Ishikawa (cell line): ENCODE measurements at regions not wholly inside any gene's neighbourhood (a gene's known extent, or its start where the extent isn't known, plus 50 kb on each side); places are given as distances from the start of the nearest gene placed in this dataset.

Experiments used
- CEBPB ChIP-seq: IDR thresholded peaks from 2 replicates; pipeline ENCODE4 v1.6.1; 2012
- EGR1 ChIP-seq: IDR thresholded peaks from 2 replicates; pipeline ENCODE4 v1.6.1; 2012
- EP300 ChIP-seq: IDR thresholded peaks from 2 replicates; pipeline ENCODE4 v1.6.1; 2012; ENCODE audit warnings: borderline replicate concordance
- FOXM1 ChIP-seq: IDR thresholded peaks from 2 replicates; pipeline ENCODE4 v1.6.1; 2012; ENCODE audit warnings: low read depth, borderline replicate concordance
- MAX ChIP-seq: IDR thresholded peaks from 2 replicates; pipeline ENCODE4 v1.6.1; 2012
- NFIC ChIP-seq: IDR thresholded peaks from 2 replicates; pipeline ENCODE4 v1.6.1; 2012
- RAD21 ChIP-seq: IDR thresholded peaks from 2 replicates; pipeline ENCODE4 v1.6.1; 2012; ENCODE audit warnings: low read depth
- REST ChIP-seq: IDR thresholded peaks from 2 replicates; pipeline ENCODE4 v1.6.1; 2012; ENCODE audit warnings: low read depth, mild to moderate bottlenecking
- TAF1 ChIP-seq: IDR thresholded peaks from 2 replicates; pipeline ENCODE4 v1.6.1; 2012; ENCODE audit warnings: low read depth, mild to moderate bottlenecking
- TCF12 ChIP-seq: IDR thresholded peaks from 2 replicates; pipeline ENCODE4 v1.6.1; 2012; ENCODE audit warnings: low read depth
- USF1 ChIP-seq: IDR thresholded peaks from 2 replicates; pipeline ENCODE4 v1.6.1; 2012
- YY1 ChIP-seq: IDR thresholded peaks from 2 replicates; pipeline ENCODE4 v1.6.1; 2012; ENCODE audit warnings: low read depth
- ZBTB7A ChIP-seq: IDR thresholded peaks from 2 replicates; pipeline ENCODE4 v1.6.1; 2012; ENCODE audit warnings: low read depth

- peak; percentile 73; the same call in 1 of the 2 replicates for TF ChIP-seq EP300
- no peak for TF ChIP-seq CEBPB
- TF ChIP-seq RAD21, result peak; percentile 41
- TF ChIP-seq TCF12, result peak; percentile 85
- no peak for TF ChIP-seq EGR1
- TF ChIP-seq MAX, result peak; percentile 54
- TF ChIP-seq REST, result no peak
- no peak for TF ChIP-seq TAF1
- TF ChIP-seq YY1, result no peak
- no peak for TF ChIP-seq ZBTB7A
- peak; percentile 53 for TF ChIP-seq USF1
- 0 out of 2 replicates have a peak, but pooled peaks have one; percentile 39 for TF ChIP-seq FOXM1
- TF ChIP-seq NFIC, result peak; percentile 71
Measured at GRCh38 chr20:11271319-11271718, 597.5 kb upstream of the JAG1 start.
